ENCODE measurements at regions not wholly inside any gene's neighbourhood (a gene's known extent, or its start where the extent isn't known, plus 50 kb on each side); places are given as distances from the start of the nearest gene placed in this dataset.

DNA sequence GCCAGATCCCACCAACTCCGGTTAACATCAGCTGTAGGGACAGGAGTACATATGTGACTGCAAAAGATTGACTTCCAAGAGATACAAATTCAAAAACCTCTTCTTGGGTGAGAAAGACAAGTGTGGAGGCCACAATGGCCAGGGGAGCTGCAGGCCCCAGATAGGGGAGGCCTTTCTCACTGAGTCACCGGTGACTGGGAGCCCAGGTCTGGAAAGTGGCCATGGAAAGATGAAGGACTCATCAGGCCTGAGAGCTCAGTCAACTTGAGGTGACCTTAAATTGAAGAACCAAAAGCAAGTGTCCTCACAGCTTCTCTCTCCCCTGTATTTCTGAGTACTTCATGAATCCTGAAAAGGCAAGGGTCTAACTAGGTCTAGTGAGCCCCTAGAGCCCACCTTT, 90.4 kb upstream of the CLPB start:
- TF ChIP-seq, protein P1, sequence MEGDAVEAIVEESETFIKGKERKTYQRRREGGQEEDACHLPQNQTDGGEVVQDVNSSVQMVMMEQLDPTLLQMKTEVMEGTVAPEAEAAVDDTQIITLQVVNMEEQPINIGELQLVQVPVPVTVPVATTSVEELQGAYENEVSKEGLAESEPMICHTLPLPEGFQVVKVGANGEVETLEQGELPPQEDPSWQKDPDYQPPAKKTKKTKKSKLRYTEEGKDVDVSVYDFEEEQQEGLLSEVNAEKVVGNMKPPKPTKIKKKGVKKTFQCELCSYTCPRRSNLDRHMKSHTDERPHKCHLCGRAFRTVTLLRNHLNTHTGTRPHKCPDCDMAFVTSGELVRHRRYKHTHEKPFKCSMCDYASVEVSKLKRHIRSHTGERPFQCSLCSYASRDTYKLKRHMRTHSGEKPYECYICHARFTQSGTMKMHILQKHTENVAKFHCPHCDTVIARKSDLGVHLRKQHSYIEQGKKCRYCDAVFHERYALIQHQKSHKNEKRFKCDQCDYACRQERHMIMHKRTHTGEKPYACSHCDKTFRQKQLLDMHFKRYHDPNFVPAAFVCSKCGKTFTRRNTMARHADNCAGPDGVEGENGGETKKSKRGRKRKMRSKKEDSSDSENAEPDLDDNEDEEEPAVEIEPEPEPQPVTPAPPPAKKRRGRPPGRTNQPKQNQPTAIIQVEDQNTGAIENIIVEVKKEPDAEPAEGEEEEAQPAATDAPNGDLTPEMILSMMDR (IDR thresholded peaks at IDR 0.05; ENCODE audit: poor library complexity): no peak
- TF ChIP-seq EZH2phosphoT487 (IDR thresholded peaks at IDR 0.05; ENCODE audit: low read depth, severe bottlenecking, unreplicated experiment): no peak
